Fibroblast of lung (primary cell): ENCODE measurements at regions not wholly inside any gene's neighbourhood (a gene's known extent, or its start where the extent isn't known, plus 50 kb on each side); places are given as distances from the start of the nearest gene placed in this dataset.

ENCODE experiments used
- CTCF ChIP-seq, 2 donors: IDR thresholded peaks in 1 of 2; conservative IDR thresholded peaks in 1 of 2; 1 replicate in 1 of 2; 2 replicates in 1 of 2; pipeline ENCODE4 v1.5.1; 2011 to 2012; ENCODE audit warnings: low read length in 2 of 2, control low read depth in 1 of 2, inconsistent platforms in 1 of 2, low read depth in 1 of 2, mild to moderate bottlenecking in 1 of 2
- EZH2 ChIP-seq: IDR thresholded peaks from 2 replicates; pipeline ENCODE4 v1.5.1; 2012; ENCODE audit warnings: low read length, control low read depth, mild to moderate bottlenecking; ENCODE audit errors: missing control alignments

DNA sequence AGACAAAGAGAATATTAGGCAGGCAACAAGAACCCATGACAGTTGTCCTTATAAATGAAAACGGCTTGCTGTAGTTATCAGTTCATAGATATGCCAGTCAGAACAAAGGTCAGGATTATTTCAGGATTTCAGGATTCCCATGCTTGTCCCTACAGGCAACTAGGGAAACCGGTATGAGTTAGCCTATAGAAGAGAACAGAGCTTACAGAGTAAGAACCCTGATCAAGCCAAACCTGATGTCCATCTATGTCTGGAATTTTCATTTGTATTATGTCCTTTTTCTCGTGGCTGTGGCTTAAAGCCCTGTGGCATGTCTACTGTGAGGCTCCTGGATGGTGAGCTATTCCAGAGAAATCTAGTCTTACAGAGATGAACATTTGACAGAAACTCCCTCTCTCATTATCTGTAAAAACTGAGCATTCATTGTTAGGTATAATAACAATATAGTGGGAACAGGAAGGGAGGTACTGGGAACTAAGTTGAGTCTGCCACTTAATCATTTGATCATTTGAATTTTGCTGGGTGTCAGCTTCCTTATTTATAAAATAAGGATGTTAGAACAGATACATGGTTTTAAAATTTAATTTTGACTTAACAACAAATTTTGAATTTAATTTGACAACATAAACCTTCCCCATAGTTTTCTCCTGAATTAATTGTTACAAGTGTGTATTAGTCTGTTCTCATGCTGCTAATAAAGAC lies 129.5 kb upstream of the KLF3 start:
- TF ChIP-seq CTCF (conservative IDR thresholded peaks at IDR 0.05 in 1 of 2, IDR thresholded peaks at IDR 0.05 in 1 of 2; ENCODE audit: low read depth in 1 of 2, low read length in 2 of 2) (no peak), EZH2 (no peak)
